Ovary (tissue), 3 donors: ENCODE measurements at regions not wholly inside any gene's neighbourhood (a gene's known extent, or its start where the extent isn't known, plus 50 kb on each side); places are given as distances from the start of the nearest gene placed in this dataset.

ENCODE experiments used
- CTCF ChIP-seq, 3 donors: fragments of 450-650 bp in 2 of 3; fragments of 200-600 bp in 1 of 3; IDR thresholded peaks; one replicate each; pipeline versions ENCODE4 v1.5.1 to v1.8.0; 2016 to 2022; ENCODE audit warnings: antibody characterized with exemption in 3 of 3, mild to moderate bottlenecking in 1 of 3
- EP300 ChIP-seq: sonication (generic); formaldehyde crosslinking; IDR thresholded peaks from one replicate; pipeline ENCODE4 v1.6.1; 2017; ENCODE audit warnings: antibody characterized with exemption
- POLR2A ChIP-seq: fragments of 450-650 bp; IDR thresholded peaks from one replicate; pipeline ENCODE4 v1.6.1; 2017; ENCODE audit warnings: antibody characterized with exemption, mild to moderate bottlenecking, moderate library complexity
- donor health status: DM: no; HTN: no; CAD: no.

DNA sequence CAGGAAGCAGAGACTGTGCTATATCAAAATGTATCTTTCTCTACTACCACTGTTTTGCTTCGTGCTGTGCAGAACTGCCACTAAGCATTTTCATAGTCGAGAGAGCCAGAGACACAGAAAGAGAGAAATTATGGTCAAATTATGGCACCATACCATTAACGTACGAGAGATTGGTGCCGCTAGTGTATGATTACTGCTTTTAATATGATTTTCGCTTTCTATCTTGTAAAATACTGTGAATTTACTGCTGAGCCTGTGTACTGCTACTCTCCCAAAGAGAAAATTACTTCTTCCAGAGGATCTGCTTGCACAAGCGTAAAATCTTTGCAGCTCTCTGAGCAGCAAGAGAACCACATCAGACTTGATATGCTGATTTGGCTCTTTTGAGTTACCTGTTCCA is 71.1 kb upstream of the ZNF281 start:
- TF ChIP-seq CTCF (IDR thresholded peaks at IDR 0.05) (no peak), POLR2A (no peak), EP300 (no peak)
